CD14-positive monocyte (primary cell): ENCODE measurements at regions not wholly inside any gene's neighbourhood (a gene's known extent, or its start where the extent isn't known, plus 50 kb on each side); places are given as distances from the start of the nearest gene placed in this dataset.

Experiments
- DNase-seq, 3 donors: peaks; one replicate each; pipeline ENCODE4 v3.0.0-alpha.2; 2011 to 2022
- H2AFZ ChIP-seq: 2 replicates; pipeline ENCODE4 v1.6.0; 2012; ENCODE audit warnings: mild to moderate bottlenecking, low read depth, low read length, inconsistent platforms; ENCODE audit not compliant: insufficient read depth, poor library complexity, severe bottlenecking
- H3K27ac ChIP-seq, 2 donors: 1 replicate in 1 of 2; 2 replicates in 1 of 2; pipeline ENCODE4 v1.5.1; 2012 to 2013; ENCODE audit warnings: low read length in 2 of 2, control low read depth in 1 of 2, inconsistent platforms in 1 of 2, low read depth in 1 of 2, mild to moderate bottlenecking in 1 of 2
- H3K27me3 ChIP-seq, 2 donors: one replicate each; pipeline versions ENCODE4 v1.6.0 to v1.6.1; 2011 to 2013; ENCODE audit warnings: low read length in 2 of 2; ENCODE audit not compliant: control insufficient read depth in 2 of 2, insufficient read depth in 2 of 2
- H3K36me3 ChIP-seq, 2 donors: replicated peaks in 1 of 2; 1 replicate in 1 of 2; 2 replicates in 1 of 2; pipeline versions ENCODE4 v1.5.1 to v1.6.1; 2012 to 2013; ENCODE audit warnings: low read length in 2 of 2, control low read depth in 1 of 2, inconsistent platforms in 1 of 2, mild to moderate bottlenecking in 1 of 2; ENCODE audit not compliant: insufficient read depth in 2 of 2, control insufficient read depth in 1 of 2
- H3K4me1 ChIP-seq, 2 donors: 1 replicate in 1 of 2; 2 replicates in 1 of 2; pipeline versions ENCODE4 v1.5.1 to v1.6.1; 2012 to 2013; ENCODE audit warnings: low read length in 2 of 2, control low read depth in 1 of 2, inconsistent platforms in 1 of 2, mild to moderate bottlenecking in 1 of 2, moderate library complexity in 1 of 2; ENCODE audit not compliant: insufficient read depth in 2 of 2, control insufficient read depth in 1 of 2
- H3K4me2 ChIP-seq: replicated peaks from 2 replicates; pipeline ENCODE3; 2012; ENCODE audit warnings: low read length, moderate library complexity, mild to moderate bottlenecking; ENCODE audit not compliant: poor library complexity, severe bottlenecking; ENCODE audit errors: extremely low read depth
- H3K4me3 ChIP-seq, 3 experiments: fragments of 200-600 bp in 1 of 3; sonication (generic) in 1 of 3; replicated peaks in 1 of 3; 1 replicate in 2 of 3; 2 replicates in 1 of 3; pipeline ENCODE4 v1.5.1; 2011 to 2013; ENCODE audit warnings: low read length in 3 of 3, mild to moderate bottlenecking in 3 of 3, control low read depth in 2 of 3, low read depth in 2 of 3, inconsistent platforms in 1 of 3, moderate library complexity in 1 of 3
- H3K79me2 ChIP-seq: 2 replicates; pipeline ENCODE4 v1.6.0; 2012; ENCODE audit warnings: mild to moderate bottlenecking, control low read depth, inconsistent platforms, low read length, moderate library complexity; ENCODE audit not compliant: insufficient read depth
- H3K9ac ChIP-seq: 2 replicates; pipeline ENCODE4 v1.6.0; 2017; ENCODE audit warnings: low read length, mild to moderate bottlenecking; ENCODE audit not compliant: insufficient read depth, poor library complexity, severe bottlenecking
- H3K9me3 ChIP-seq, 2 donors: replicated peaks in 1 of 2; 1 replicate in 1 of 2; 2 replicates in 1 of 2; pipeline versions ENCODE4 v1.5.1 to v1.6.1; 2012 to 2013; ENCODE audit warnings: low read length in 2 of 2, control low read depth in 1 of 2; ENCODE audit not compliant: control insufficient read depth in 1 of 2, insufficient read depth in 1 of 2
- H4K20me1 ChIP-seq: 2 replicates; pipeline ENCODE4 v1.6.0; 2012; ENCODE audit warnings: mild to moderate bottlenecking, low read length, control low read depth, moderate library complexity; ENCODE audit not compliant: insufficient read depth
- H3K27ac Mint-ChIP-seq, 7 donors: one replicate each; pipeline ENCODE4 v1.8.0; 2020; ENCODE audit warnings: mild to moderate bottlenecking in 7 of 7, mixed read lengths in 7 of 7, moderate library complexity in 6 of 7, inconsistent platforms in 2 of 7
- H3K27me3 Mint-ChIP-seq, 3 donors: one replicate each; pipeline ENCODE4 v1.8.0; 2021 to 2022; ENCODE audit warnings: low read depth in 3 of 3, mild to moderate bottlenecking in 3 of 3, mixed read lengths in 3 of 3, moderate library complexity in 3 of 3, inconsistent platforms in 1 of 3
- H3K36me3 Mint-ChIP-seq, 2 donors: one replicate each; pipeline ENCODE4 v1.8.0; 2020; ENCODE audit warnings: mixed read lengths in 2 of 2, inconsistent platforms in 1 of 2, mild to moderate bottlenecking in 1 of 2
- H3K4me1 Mint-ChIP-seq: one replicate; pipeline ENCODE4 v1.8.0; 2020; ENCODE audit warnings: mild to moderate bottlenecking, mixed read lengths
- H3K4me3 Mint-ChIP-seq, 2 donors: one replicate each; pipeline ENCODE4 v1.8.0; 2020; ENCODE audit warnings: mild to moderate bottlenecking in 2 of 2, mixed read lengths in 2 of 2, moderate library complexity in 1 of 2
- H3K9me3 Mint-ChIP-seq, 7 donors: one replicate each; pipeline ENCODE4 v1.8.0; 2020 to 2022; ENCODE audit warnings: mixed read lengths in 7 of 7, mild to moderate bottlenecking in 6 of 7, moderate library complexity in 6 of 7, inconsistent platforms in 2 of 7
- WGBS: methylation state at CpG from one replicate; pipeline ENCODE4 v1.1.5; 2013; ENCODE audit warnings: missing lambda C conversion rate; ENCODE audit not compliant: insufficient coverage; 5-methylcytosine and 5-hydroxymethylcytosine counted together
- intact Hi-C, 2 donors: fragments of 100-400 bp; cut with micrococcal nuclease; formaldehyde crosslinking; loops; one replicate each; pipeline versions ENCODE4 v1.15.0 to v1.15.1; 2023
- TF ChIP-seq, protein P1 (sequence below): fragments of 200-600 bp; IDR thresholded peaks from one replicate; pipeline ENCODE4 v1.8.0; 2022; ENCODE audit warnings: antibody characterized with exemption, mild to moderate bottlenecking

DNA sequence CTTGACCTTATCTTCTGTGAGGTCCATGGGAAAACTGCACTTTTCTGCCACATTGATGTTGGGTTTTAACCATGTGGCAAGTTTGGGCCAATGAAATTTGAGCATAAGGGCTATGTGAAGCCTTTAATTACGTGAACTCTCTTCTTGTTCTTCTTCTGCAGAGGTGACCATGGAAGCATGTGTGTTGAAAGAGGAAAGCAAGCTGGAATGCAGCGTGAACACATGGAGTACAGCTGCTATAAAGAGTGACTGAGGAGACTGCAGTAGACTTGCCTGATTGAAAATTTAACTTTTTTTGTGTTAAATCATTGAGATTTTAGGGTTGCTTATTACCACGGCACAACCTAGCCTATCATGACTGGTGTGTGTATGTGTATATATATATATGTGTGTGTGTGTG, 347.3 kb downstream of the ZIC1 start:
- TF ChIP-seq, protein P1, sequence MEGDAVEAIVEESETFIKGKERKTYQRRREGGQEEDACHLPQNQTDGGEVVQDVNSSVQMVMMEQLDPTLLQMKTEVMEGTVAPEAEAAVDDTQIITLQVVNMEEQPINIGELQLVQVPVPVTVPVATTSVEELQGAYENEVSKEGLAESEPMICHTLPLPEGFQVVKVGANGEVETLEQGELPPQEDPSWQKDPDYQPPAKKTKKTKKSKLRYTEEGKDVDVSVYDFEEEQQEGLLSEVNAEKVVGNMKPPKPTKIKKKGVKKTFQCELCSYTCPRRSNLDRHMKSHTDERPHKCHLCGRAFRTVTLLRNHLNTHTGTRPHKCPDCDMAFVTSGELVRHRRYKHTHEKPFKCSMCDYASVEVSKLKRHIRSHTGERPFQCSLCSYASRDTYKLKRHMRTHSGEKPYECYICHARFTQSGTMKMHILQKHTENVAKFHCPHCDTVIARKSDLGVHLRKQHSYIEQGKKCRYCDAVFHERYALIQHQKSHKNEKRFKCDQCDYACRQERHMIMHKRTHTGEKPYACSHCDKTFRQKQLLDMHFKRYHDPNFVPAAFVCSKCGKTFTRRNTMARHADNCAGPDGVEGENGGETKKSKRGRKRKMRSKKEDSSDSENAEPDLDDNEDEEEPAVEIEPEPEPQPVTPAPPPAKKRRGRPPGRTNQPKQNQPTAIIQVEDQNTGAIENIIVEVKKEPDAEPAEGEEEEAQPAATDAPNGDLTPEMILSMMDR = no peak
- WGBS = 91% methylated on average over 3 of the region's 3 CpGs
- intact Hi-C loops = no loop called here

DNA sequence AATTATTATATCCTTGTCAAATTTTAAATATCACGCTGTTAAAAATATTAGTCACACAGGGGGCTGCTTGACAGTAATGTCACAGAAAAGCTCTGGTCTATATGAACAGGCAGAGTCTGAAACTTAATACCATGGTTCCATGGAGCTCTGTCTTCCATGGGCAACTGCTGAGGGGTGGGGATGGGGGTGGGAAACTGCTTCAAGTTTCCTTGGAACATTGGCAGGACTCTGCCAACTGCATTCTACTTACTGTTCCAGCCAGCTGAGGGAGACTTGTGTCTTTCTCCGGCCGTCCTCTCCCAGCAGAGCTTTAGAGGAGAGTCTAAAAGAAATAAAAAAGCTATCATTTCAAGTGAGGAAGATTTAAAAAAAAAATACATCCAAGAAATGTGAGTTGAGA, 348.7 kb downstream of the ZIC1 start:
- H3K4me1 ChIP-seq = no peaks in the 10 kb centered on the region

More for the DNA sequence above, 347.3 kb downstream of the ZIC1 start:
- H3K9ac ChIP-seq = no peak overlapping the region
- H3K9me3 ChIP-seq = no peaks in the 10 kb centered on the region
- no peaks in the 10 kb centered on the region for H3K27me3 ChIP-seq
- Mint-ChIP-seq H3K4me3 (no peak overlapping the region), H3K36me3 (no peaks in the 10 kb centered on the region), H3K9me3 (peaks cover 0 to 2% (median 0%) of the 10 kb centered on the region in 7 donors), H3K27ac (no peak overlapping the region), H3K27me3 (no peaks in the 10 kb centered on the region), H3K4me1 (no peaks in the 10 kb centered on the region)
- H3K4me1 ChIP-seq = no peaks in the 10 kb centered on the region
- H3K4me2 ChIP-seq = no peak overlapping the region
- no peak overlapping the region for H3K4me3 ChIP-seq
- H3K27ac ChIP-seq = no peak overlapping the region
- H2AFZ ChIP-seq = no peak overlapping the region
- no peaks in the 10 kb centered on the region for H3K36me3 ChIP-seq
- no peak for DNase-seq
- H4K20me1 ChIP-seq = no peaks in the 10 kb centered on the region
- no peaks in the 10 kb centered on the region for H3K79me2 ChIP-seq

More for the DNA sequence above, 348.7 kb downstream of the ZIC1 start:
- no peaks in the 10 kb centered on the region for H3K36me3 Mint-ChIP-seq
- H3K79me2 ChIP-seq = no peaks in the 10 kb centered on the region
- no peaks in the 10 kb centered on the region for H3K27me3 Mint-ChIP-seq
- no peak overlapping the region for H2AFZ ChIP-seq
- H3K4me1 Mint-ChIP-seq = no peaks in the 10 kb centered on the region
- peaks cover 0 to 2% (median 0%) of the 10 kb centered on the region in 7 donors for H3K9me3 Mint-ChIP-seq
- no peak overlapping the region for H3K4me3 Mint-ChIP-seq
- H3K9me3 ChIP-seq = no peaks in the 10 kb centered on the region
- H3K4me3 ChIP-seq = no peak overlapping the region
- TF ChIP-seq, protein P1 = no peak
- intact Hi-C loops = no loop called here
- no peak overlapping the region for H3K4me2 ChIP-seq
- DNase-seq = no peak
- no peak overlapping the region for H3K9ac ChIP-seq
- H4K20me1 ChIP-seq = no peaks in the 10 kb centered on the region
- H3K27ac Mint-ChIP-seq = no peak overlapping the region
- WGBS = no CpG with 5 or more reads among the region's 3 CpGs
- no peak overlapping the region for H3K27ac ChIP-seq
- no peaks in the 10 kb centered on the region for H3K36me3 ChIP-seq
- H3K27me3 ChIP-seq = no peaks in the 10 kb centered on the region
